OCI-LY1 (cell line): ENCODE measurements at regions not wholly inside any gene's neighbourhood (a gene's known extent, or its start where the extent isn't known, plus 50 kb on each side); places are given as distances from the start of the nearest gene placed in this dataset.

Experiments
- H2AFZ ChIP-seq: fragments of 200-600 bp; sonication (generic), shearing (Covaris generic); 2 replicates; pipeline ENCODE4 v1.6.0; 2014; ENCODE audit warnings: antibody characterized with exemption, mild to moderate bottlenecking, low read length
- H3F3A ChIP-seq: fragments of 200-600 bp; sonication (generic), shearing (Covaris generic); 2 replicates; pipeline ENCODE4 v1.6.0; 2014; ENCODE audit warnings: mild to moderate bottlenecking, antibody characterized with exemption, low read length, moderate library complexity; ENCODE audit not compliant: insufficient read depth
- H3K27ac ChIP-seq: fragments of 200-600 bp; sonication (generic); 2 replicates; pipeline ENCODE4 v1.5.1; 2014; ENCODE audit warnings: low read length, mixed run types, mild to moderate bottlenecking, low read depth; ENCODE audit not compliant: poor library complexity, severe bottlenecking
- H3K27me3 ChIP-seq: fragments of 200-600 bp; sonication (generic); 2 replicates; pipeline ENCODE4 v1.6.0; 2014; ENCODE audit warnings: antibody characterized with exemption, mild to moderate bottlenecking, low read length, moderate library complexity; ENCODE audit not compliant: insufficient read depth
- H3K36me3 ChIP-seq: fragments of 200-600 bp; sonication (generic); 2 replicates; pipeline ENCODE4 v1.6.1; 2014; ENCODE audit warnings: mild to moderate bottlenecking, antibody characterized with exemption, low read length, moderate library complexity, mixed read lengths; ENCODE audit not compliant: insufficient read depth
- H3K4me1 ChIP-seq: fragments of 200-600 bp; sonication (generic); 2 replicates; pipeline ENCODE4 v1.5.1; 2014; ENCODE audit warnings: mild to moderate bottlenecking, low read length, moderate library complexity; ENCODE audit not compliant: insufficient read depth, severe bottlenecking
- H3K4me2 ChIP-seq: fragments of 200-600 bp; sonication (generic), shearing (Covaris generic); 2 replicates; pipeline ENCODE4 v1.6.1; 2014; ENCODE audit warnings: low read length
- H3K4me3 ChIP-seq: fragments of 200-600 bp; sonication (generic); 2 replicates; pipeline ENCODE4 v1.5.1; 2014; ENCODE audit warnings: low read length, low read depth, mild to moderate bottlenecking, mixed read lengths; ENCODE audit not compliant: poor library complexity, severe bottlenecking
- H3K79me2 ChIP-seq: fragments of 200-600 bp; shearing (Covaris generic); 2 replicates; pipeline ENCODE4 v1.6.1; 2016; ENCODE audit warnings: mixed run types, low read length, mixed read lengths; ENCODE audit not compliant: insufficient read depth
- H3K9ac ChIP-seq: fragments of 200-600 bp; sonication (generic), shearing (Covaris generic); 2 replicates; pipeline ENCODE4 v1.6.1; 2014; ENCODE audit warnings: mild to moderate bottlenecking, low read length, mixed read lengths
- H3K9me2 ChIP-seq: fragments of 200-600 bp; sonication (generic), shearing (Covaris generic); 2 replicates; pipeline ENCODE4 v1.6.1; 2014; ENCODE audit warnings: low read depth, mild to moderate bottlenecking, low read length, mixed read lengths
- H3K9me3 ChIP-seq: fragments of 200-600 bp; shearing (Covaris generic); 2 replicates; pipeline ENCODE4 v1.6.1; 2014; ENCODE audit warnings: low read length, mixed read lengths
- H4K20me1 ChIP-seq: fragments of 200-600 bp; sonication (generic), shearing (Covaris generic); 2 replicates; pipeline ENCODE4 v1.6.0; 2016; ENCODE audit warnings: mild to moderate bottlenecking, low read length; ENCODE audit not compliant: insufficient read depth
- EZH2 ChIP-seq: fragments of 200-600 bp; sonication (generic), shearing (Covaris generic); IDR thresholded peaks from 2 replicates; pipeline ENCODE4 v1.8.0; 2017; ENCODE audit warnings: borderline replicate concordance, mixed run types, mild to moderate bottlenecking, antibody characterized with exemption, low read length, moderate library complexity, mixed read lengths
- TF ChIP-seq, protein P1 (sequence below): fragments of 200-600 bp; sonication (generic), shearing (Covaris generic); IDR thresholded peaks from 2 replicates; pipeline ENCODE4 v1.5.1; 2017; ENCODE audit warnings: mild to moderate bottlenecking, antibody characterized with exemption, low read length, moderate library complexity, mixed read lengths

DNA sequence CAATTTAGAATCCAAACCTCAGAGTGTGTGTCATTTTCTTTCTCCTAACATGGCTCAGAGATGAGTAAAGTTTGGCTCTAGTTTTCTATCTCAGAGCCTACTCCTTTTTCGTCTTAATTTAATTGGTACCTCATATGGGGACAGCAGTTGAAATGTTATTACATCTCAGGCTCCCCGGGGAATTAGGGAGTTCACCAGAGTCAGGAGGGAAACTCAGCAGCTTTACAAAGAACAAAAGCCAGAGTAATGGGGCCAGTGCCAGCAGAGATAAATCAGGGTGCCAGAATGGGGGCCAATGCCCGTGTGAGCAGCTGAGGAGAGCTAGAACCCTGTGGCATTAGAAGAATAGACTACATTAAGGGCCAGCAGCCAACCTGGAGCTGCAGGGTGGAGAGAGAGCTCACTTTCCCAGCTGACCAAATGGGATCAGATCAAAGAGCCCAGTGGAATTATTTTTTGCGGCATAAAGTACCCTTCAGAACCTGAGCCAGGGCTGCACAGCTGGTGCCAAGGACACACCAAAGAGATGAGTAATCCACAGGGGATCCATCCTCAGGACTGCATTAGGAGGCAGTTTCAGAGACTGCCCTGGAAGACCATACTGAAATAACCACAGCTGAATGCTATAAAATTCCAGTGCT is 207.1 kb upstream of the DKK2 start:
- no peak overlapping the region for H3K9ac ChIP-seq
- no peak overlapping the region for H2AFZ ChIP-seq
- H4K20me1 ChIP-seq = no peaks in the 10 kb centered on the region
- H3F3A ChIP-seq = peaks cover 4% of the 10 kb centered on the region; the same call in 1 of the 2 replicates
- no peak overlapping the region for H3K4me3 ChIP-seq
- TF ChIP-seq EZH2 = no peak
- TF ChIP-seq, protein P1, sequence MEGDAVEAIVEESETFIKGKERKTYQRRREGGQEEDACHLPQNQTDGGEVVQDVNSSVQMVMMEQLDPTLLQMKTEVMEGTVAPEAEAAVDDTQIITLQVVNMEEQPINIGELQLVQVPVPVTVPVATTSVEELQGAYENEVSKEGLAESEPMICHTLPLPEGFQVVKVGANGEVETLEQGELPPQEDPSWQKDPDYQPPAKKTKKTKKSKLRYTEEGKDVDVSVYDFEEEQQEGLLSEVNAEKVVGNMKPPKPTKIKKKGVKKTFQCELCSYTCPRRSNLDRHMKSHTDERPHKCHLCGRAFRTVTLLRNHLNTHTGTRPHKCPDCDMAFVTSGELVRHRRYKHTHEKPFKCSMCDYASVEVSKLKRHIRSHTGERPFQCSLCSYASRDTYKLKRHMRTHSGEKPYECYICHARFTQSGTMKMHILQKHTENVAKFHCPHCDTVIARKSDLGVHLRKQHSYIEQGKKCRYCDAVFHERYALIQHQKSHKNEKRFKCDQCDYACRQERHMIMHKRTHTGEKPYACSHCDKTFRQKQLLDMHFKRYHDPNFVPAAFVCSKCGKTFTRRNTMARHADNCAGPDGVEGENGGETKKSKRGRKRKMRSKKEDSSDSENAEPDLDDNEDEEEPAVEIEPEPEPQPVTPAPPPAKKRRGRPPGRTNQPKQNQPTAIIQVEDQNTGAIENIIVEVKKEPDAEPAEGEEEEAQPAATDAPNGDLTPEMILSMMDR = no peak
- no peak overlapping the region for H3K4me2 ChIP-seq
- H3K27ac ChIP-seq = no peak overlapping the region
- no peaks in the 10 kb centered on the region for H3K79me2 ChIP-seq
- no peaks in the 10 kb centered on the region for H3K4me1 ChIP-seq
- no peaks in the 10 kb centered on the region for H3K36me3 ChIP-seq
- no peaks in the 10 kb centered on the region for H3K9me3 ChIP-seq
- H3K27me3 ChIP-seq = no peaks in the 10 kb centered on the region
- H3K9me2 ChIP-seq = no peaks in the 10 kb centered on the region

DNA sequence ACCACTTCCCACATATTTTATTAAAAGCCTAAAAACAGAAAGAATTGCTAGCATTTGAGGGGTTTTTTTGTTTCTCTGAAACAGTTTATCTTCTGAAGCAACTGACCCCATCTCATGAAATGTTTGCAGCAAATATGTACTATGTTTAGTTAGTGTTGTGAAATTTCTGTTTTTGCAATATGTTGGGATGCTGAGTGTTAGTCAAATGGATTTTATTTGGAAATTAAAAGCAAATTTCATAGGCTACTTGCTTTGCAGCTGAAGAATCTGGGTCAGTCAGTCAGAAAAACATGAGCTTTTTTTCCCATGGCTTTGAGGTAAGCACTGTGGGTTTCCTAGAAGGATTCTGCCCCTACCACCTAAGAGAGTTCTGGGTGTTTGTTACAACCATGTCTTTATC is 184.9 kb upstream of the DKK2 start:
- H4K20me1 ChIP-seq = no peaks in the 10 kb centered on the region
- no peaks in the 10 kb centered on the region for H3K9me2 ChIP-seq
- no peak overlapping the region for H2AFZ ChIP-seq
- no peak overlapping the region for H3K4me3 ChIP-seq
- H3K9me3 ChIP-seq = no peaks in the 10 kb centered on the region
- no peaks in the 10 kb centered on the region for H3K4me1 ChIP-seq
- H3K36me3 ChIP-seq = no peaks in the 10 kb centered on the region
- H3K27me3 ChIP-seq = no peaks in the 10 kb centered on the region
- H3K79me2 ChIP-seq = no peaks in the 10 kb centered on the region
- no peak overlapping the region for H3K9ac ChIP-seq
- no peak overlapping the region for H3K27ac ChIP-seq
- H3K4me2 ChIP-seq = no peak overlapping the region
- TF ChIP-seq EZH2 = no peak
- TF ChIP-seq, protein P1 = no peak
- H3F3A ChIP-seq = no peaks in the 10 kb centered on the region

DNA sequence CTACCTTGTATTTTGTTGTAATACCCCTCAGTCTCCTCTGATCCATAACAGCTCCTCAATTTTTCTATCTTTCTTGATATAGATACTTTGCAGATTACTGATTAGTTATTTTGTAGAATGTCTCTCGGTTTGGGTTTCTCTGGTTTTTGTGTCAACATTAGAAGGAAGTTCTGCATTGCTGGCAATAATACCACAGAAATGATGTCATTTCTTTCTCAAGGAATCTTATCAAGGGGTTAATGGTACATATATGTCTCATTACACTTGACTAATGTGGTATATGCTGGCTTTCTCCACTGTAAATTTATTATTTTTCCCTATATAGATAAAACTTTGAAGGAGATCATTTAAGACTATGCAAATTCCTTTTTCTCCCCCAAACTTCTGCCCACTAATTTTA is 183.6 kb upstream of the DKK2 start:
- Histone ChIP-seq H3K27me3 (no peaks in the 10 kb centered on the region), H3K4me2 (no peak overlapping the region), H3K9ac (no peak overlapping the region), H2AFZ (no peak overlapping the region), H3K27ac (no peak overlapping the region), H3F3A (no peaks in the 10 kb centered on the region), H3K79me2 (no peaks in the 10 kb centered on the region), H3K9me3 (no peaks in the 10 kb centered on the region), H3K4me3 (no peak overlapping the region), H3K9me2 (no peaks in the 10 kb centered on the region), H4K20me1 (no peaks in the 10 kb centered on the region), H3K4me1 (no peaks in the 10 kb centered on the region), H3K36me3 (no peaks in the 10 kb centered on the region)
- TF ChIP-seq, protein P1 = no peak
- TF ChIP-seq EZH2 = no peak
